BE2C (cell line): ENCODE measurements at regions not wholly inside any gene's neighbourhood (a gene's known extent, or its start where the extent isn't known, plus 50 kb on each side); places are given as distances from the start of the nearest gene placed in this dataset.

Experiments
- DNase-seq: peaks from one replicate; pipeline ENCODE4 v3.0.0-alpha.2; 2020
- H3K27me3 ChIP-seq: fragments of 250-450 bp; sonication (Bioruptor Pico); 2 replicates; pipeline ENCODE4 v1.5.1; 2020; ENCODE audit warnings: mild to moderate bottlenecking
- H3K36me3 ChIP-seq: fragments of 250-450 bp; sonication (Bioruptor Pico); 2 replicates; pipeline ENCODE4 v1.5.1; 2020; ENCODE audit warnings: mild to moderate bottlenecking
- H3K4me1 ChIP-seq: fragments of 250-450 bp; sonication (Bioruptor Pico); 2 replicates; pipeline ENCODE4 v1.5.1; 2020
- H3K4me3 ChIP-seq: 2 replicates; pipeline ENCODE4 v1.5.1; 2011; ENCODE audit warnings: low read depth, low read length
- H3K9me3 ChIP-seq: fragments of 250-450 bp; sonication (Bioruptor Pico); 2 replicates; pipeline ENCODE4 v1.5.1; 2020
- CTCF ChIP-seq: IDR thresholded peaks from 2 replicates; pipeline ENCODE4 v1.5.1; 2012; ENCODE audit warnings: mild to moderate bottlenecking, low read depth, low read length

- DNase-seq: no peak
- no peaks in the 10 kb centered on the region for H3K36me3 ChIP-seq
- no peaks in the 10 kb centered on the region for H3K4me1 ChIP-seq
- H3K9me3 ChIP-seq: no peaks in the 10 kb centered on the region
- H3K4me3 ChIP-seq: no peak overlapping the region
- TF ChIP-seq CTCF: no peak
- no peaks in the 10 kb centered on the region for H3K27me3 ChIP-seq
Observed at GRCh38 chr3:54240-54639, 142.3 kb upstream of the CHL1 start.

- no peaks in the 10 kb centered on the region for H3K4me1 ChIP-seq
- TF ChIP-seq CTCF: no peak
- DNase-seq: no peak
- no peaks in the 10 kb centered on the region for H3K9me3 ChIP-seq
- no peak overlapping the region for H3K4me3 ChIP-seq
- H3K27me3 ChIP-seq: no peaks in the 10 kb centered on the region
- H3K36me3 ChIP-seq: no peaks in the 10 kb centered on the region
Observed at GRCh38 chr3:56672-57071, 139.9 kb upstream of the CHL1 start.

GRCh38 chr3:59854-60253, 136.7 kb upstream of the CHL1 start:
- H3K9me3 ChIP-seq: no peaks in the 10 kb centered on the region
- DNase-seq: no peak
- H3K4me3 ChIP-seq: no peak overlapping the region
- no peak for TF ChIP-seq CTCF
- no peaks in the 10 kb centered on the region for H3K36me3 ChIP-seq
- no peaks in the 10 kb centered on the region for H3K27me3 ChIP-seq
- no peaks in the 10 kb centered on the region for H3K4me1 ChIP-seq

- no peaks in the 10 kb centered on the region for H3K9me3 ChIP-seq
- DNase-seq: no peak
- TF ChIP-seq CTCF: no peak
- H3K27me3 ChIP-seq: no peaks in the 10 kb centered on the region
- H3K4me3 ChIP-seq: no peak overlapping the region
- no peaks in the 10 kb centered on the region for H3K4me1 ChIP-seq
- H3K36me3 ChIP-seq: no peaks in the 10 kb centered on the region
Observed at GRCh38 chr3:63095-63765, 133.3 kb upstream of the CHL1 start.

GRCh38 chr3:69690-70089, 126.9 kb upstream of the CHL1 start:
- no peaks in the 10 kb centered on the region for H3K27me3 ChIP-seq

More at GRCh38 chr3:69690-70089, 126.9 kb upstream of the CHL1 start:
- Histone ChIP-seq H3K4me1 (no peaks in the 10 kb centered on the region), H3K36me3 (no peaks in the 10 kb centered on the region), H3K9me3 (no peaks in the 10 kb centered on the region), H3K4me3 (no peak overlapping the region)
- no peak for DNase-seq
- TF ChIP-seq CTCF: no peak
